HL-60 (cell line): ENCODE measurements at regions not wholly inside any gene's neighbourhood (a gene's known extent, or its start where the extent isn't known, plus 50 kb on each side); places are given as distances from the start of the nearest gene placed in this dataset.

Source experiments
- DNase-seq, 2 experiments: peaks; one replicate each; pipeline ENCODE4 v3.0.0-alpha.2; 2010 to 2020; ENCODE audit warnings: low read depth in 1 of 2, low spot score in 1 of 2
- H3K27ac ChIP-seq: fragments of 250-450 bp; sonication (Bioruptor Pico); replicated peaks from 2 replicates; pipeline ENCODE4 v1.5.1; 2020; ENCODE audit warnings: mild to moderate bottlenecking, moderate library complexity
- H3K27me3 ChIP-seq: fragments of 250-450 bp; sonication (Bioruptor Pico); 2 replicates; pipeline ENCODE4 v1.5.1; 2021; ENCODE audit warnings: mild to moderate bottlenecking, moderate library complexity; ENCODE audit not compliant: insufficient read depth, poor library complexity, severe bottlenecking
- H3K4me3 ChIP-seq: replicated peaks from 2 replicates; pipeline ENCODE4 v1.5.1; 2011; ENCODE audit warnings: mild to moderate bottlenecking, control low read depth, low read length; ENCODE audit not compliant: insufficient read depth
- CTCF ChIP-seq: IDR thresholded peaks from one replicate; pipeline ENCODE4 v1.5.1; 2011; ENCODE audit warnings: low read length, control low read depth, inconsistent platforms; ENCODE audit not compliant: insufficient read depth
- GABPA ChIP-seq: IDR thresholded peaks from 2 replicates; pipeline ENCODE4 v1.6.1; 2012; ENCODE audit warnings: low read depth
- POLR2AphosphoS5 ChIP-seq: IDR thresholded peaks from 2 replicates; pipeline ENCODE4 v1.6.1; 2012; ENCODE audit warnings: low read depth
- REST ChIP-seq: IDR thresholded peaks from 2 replicates; pipeline ENCODE4 v1.6.1; 2012; ENCODE audit warnings: low read depth; ENCODE audit not compliant: insufficient replicate concordance
- SPI1 ChIP-seq: IDR thresholded peaks from 2 replicates; pipeline ENCODE4 v1.6.1; 2012; ENCODE audit warnings: low read depth, mild to moderate bottlenecking, borderline replicate concordance

GRCh38 chr22:26779929-26780328, 122.5 kb downstream of the MIAT start:
- H3K27me3 ChIP-seq = no peaks in the 10 kb centered on the region
- no peak overlapping the region for H3K27ac ChIP-seq
- TF ChIP-seq SPI1 = no peak
- TF ChIP-seq CTCF = no peak
- TF ChIP-seq POLR2AphosphoS5 = no peak
- TF ChIP-seq REST = no peak
- TF ChIP-seq GABPA = no peak
- no peak for DNase-seq
- no peak overlapping the region for H3K4me3 ChIP-seq

- Histone ChIP-seq H3K27me3 (no peaks in the 10 kb centered on the region), H3K4me3 (no peak overlapping the region), H3K27ac (no peak overlapping the region)
- TF ChIP-seq REST (no peak), GABPA (no peak), CTCF (no peak), POLR2AphosphoS5 (no peak), SPI1 (no peak)
- DNase-seq = no peak
Observed at GRCh38 chr22:26780521-26780920, 123.1 kb downstream of the MIAT start.

- no peak overlapping the region for H3K4me3 ChIP-seq
- DNase-seq = no peak
- H3K27me3 ChIP-seq = no peaks in the 10 kb centered on the region
- no peak overlapping the region for H3K27ac ChIP-seq
- no peak for TF ChIP-seq GABPA
- no peak for TF ChIP-seq CTCF
- no peak for TF ChIP-seq POLR2AphosphoS5
- TF ChIP-seq SPI1 = no peak
- TF ChIP-seq REST = no peak
Observed at GRCh38 chr22:26781062-26781461, 123.7 kb downstream of the MIAT start.
